ENCODE measurements at regions not wholly inside any gene's neighbourhood (a gene's known extent, or its start where the extent isn't known, plus 50 kb on each side); places are given as distances from the start of the nearest gene placed in this dataset.

GRCh38 chr12:123034865-123035264, 54.4 kb downstream of the ARL6IP4 start:
- TF ChIP-seq, protein P1, sequence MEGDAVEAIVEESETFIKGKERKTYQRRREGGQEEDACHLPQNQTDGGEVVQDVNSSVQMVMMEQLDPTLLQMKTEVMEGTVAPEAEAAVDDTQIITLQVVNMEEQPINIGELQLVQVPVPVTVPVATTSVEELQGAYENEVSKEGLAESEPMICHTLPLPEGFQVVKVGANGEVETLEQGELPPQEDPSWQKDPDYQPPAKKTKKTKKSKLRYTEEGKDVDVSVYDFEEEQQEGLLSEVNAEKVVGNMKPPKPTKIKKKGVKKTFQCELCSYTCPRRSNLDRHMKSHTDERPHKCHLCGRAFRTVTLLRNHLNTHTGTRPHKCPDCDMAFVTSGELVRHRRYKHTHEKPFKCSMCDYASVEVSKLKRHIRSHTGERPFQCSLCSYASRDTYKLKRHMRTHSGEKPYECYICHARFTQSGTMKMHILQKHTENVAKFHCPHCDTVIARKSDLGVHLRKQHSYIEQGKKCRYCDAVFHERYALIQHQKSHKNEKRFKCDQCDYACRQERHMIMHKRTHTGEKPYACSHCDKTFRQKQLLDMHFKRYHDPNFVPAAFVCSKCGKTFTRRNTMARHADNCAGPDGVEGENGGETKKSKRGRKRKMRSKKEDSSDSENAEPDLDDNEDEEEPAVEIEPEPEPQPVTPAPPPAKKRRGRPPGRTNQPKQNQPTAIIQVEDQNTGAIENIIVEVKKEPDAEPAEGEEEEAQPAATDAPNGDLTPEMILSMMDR (IDR thresholded peaks at IDR 0.05): no peak
- TF ChIP-seq EP300 (IDR thresholded peaks at IDR 0.05) (no peak), POLR2A (IDR thresholded peaks at IDR 0.05) (no peak)

Measured in tibial nerve (tissue), 4 donors.